ENCODE measurements at regions not wholly inside any gene's neighbourhood (a gene's known extent, or its start where the extent isn't known, plus 50 kb on each side); places are given as distances from the start of the nearest gene placed in this dataset.

DNA sequence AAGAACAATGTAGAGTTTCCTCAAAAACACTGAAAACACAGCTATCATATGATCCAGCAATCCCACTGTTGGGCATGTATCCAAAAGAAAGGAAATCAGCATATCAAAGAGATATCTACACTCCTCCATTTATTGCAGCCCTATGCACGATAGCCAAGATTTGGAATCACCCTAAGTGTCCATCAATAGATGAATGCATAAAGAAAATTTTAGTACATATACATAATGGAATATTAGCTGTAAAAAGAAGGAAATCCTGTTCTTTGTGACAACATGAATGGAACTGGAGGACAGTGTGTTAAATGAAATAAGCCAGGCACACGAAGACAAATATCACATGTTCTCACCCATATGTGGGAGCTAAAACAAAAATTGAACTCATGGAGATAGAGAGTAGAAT, 114.5 kb upstream of the FN1 start:
- TF ChIP-seq GABPA (IDR thresholded peaks at IDR 0.05; ENCODE audit: low read depth): no peak
- TF ChIP-seq, protein P1, sequence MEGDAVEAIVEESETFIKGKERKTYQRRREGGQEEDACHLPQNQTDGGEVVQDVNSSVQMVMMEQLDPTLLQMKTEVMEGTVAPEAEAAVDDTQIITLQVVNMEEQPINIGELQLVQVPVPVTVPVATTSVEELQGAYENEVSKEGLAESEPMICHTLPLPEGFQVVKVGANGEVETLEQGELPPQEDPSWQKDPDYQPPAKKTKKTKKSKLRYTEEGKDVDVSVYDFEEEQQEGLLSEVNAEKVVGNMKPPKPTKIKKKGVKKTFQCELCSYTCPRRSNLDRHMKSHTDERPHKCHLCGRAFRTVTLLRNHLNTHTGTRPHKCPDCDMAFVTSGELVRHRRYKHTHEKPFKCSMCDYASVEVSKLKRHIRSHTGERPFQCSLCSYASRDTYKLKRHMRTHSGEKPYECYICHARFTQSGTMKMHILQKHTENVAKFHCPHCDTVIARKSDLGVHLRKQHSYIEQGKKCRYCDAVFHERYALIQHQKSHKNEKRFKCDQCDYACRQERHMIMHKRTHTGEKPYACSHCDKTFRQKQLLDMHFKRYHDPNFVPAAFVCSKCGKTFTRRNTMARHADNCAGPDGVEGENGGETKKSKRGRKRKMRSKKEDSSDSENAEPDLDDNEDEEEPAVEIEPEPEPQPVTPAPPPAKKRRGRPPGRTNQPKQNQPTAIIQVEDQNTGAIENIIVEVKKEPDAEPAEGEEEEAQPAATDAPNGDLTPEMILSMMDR (IDR thresholded peaks at IDR 0.05): no peak
- TF ChIP-seq POLR2AphosphoS5 (IDR thresholded peaks at IDR 0.05; ENCODE audit: low read depth, low read length): no peak
- no peak for TF ChIP-seq MXI1 (IDR thresholded peaks at IDR 0.05; ENCODE audit: low read depth, low read length)
- no peak for TF ChIP-seq SMC3 (IDR thresholded peaks at IDR 0.05; ENCODE audit: low read depth, low read length)
- TF ChIP-seq, protein P2, sequence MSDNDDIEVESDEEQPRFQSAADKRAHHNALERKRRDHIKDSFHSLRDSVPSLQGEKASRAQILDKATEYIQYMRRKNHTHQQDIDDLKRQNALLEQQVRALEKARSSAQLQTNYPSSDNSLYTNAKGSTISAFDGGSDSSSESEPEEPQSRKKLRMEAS (IDR thresholded peaks at IDR 0.05; ENCODE audit: low read depth): no peak
- TF ChIP-seq JUND (IDR thresholded peaks at IDR 0.05): no peak
- TF ChIP-seq, protein P3, sequence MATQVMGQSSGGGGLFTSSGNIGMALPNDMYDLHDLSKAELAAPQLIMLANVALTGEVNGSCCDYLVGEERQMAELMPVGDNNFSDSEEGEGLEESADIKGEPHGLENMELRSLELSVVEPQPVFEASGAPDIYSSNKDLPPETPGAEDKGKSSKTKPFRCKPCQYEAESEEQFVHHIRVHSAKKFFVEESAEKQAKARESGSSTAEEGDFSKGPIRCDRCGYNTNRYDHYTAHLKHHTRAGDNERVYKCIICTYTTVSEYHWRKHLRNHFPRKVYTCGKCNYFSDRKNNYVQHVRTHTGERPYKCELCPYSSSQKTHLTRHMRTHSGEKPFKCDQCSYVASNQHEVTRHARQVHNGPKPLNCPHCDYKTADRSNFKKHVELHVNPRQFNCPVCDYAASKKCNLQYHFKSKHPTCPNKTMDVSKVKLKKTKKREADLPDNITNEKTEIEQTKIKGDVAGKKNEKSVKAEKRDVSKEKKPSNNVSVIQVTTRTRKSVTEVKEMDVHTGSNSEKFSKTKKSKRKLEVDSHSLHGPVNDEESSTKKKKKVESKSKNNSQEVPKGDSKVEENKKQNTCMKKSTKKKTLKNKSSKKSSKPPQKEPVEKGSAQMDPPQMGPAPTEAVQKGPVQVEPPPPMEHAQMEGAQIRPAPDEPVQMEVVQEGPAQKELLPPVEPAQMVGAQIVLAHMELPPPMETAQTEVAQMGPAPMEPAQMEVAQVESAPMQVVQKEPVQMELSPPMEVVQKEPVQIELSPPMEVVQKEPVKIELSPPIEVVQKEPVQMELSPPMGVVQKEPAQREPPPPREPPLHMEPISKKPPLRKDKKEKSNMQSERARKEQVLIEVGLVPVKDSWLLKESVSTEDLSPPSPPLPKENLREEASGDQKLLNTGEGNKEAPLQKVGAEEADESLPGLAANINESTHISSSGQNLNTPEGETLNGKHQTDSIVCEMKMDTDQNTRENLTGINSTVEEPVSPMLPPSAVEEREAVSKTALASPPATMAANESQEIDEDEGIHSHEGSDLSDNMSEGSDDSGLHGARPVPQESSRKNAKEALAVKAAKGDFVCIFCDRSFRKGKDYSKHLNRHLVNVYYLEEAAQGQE (IDR thresholded peaks at IDR 0.05; ENCODE audit: low read depth, low read length): no peak
- TF ChIP-seq RAD21 (IDR thresholded peaks at IDR 0.05; ENCODE audit: low read length): no peak
- no peak for TF ChIP-seq SIN3A (IDR thresholded peaks at IDR 0.05; ENCODE audit: borderline replicate concordance, low read depth, low read length)
- no peak for TF ChIP-seq TAF1 (IDR thresholded peaks at IDR 0.05; ENCODE audit: borderline replicate concordance, low read depth, low read length)
- TF ChIP-seq EZH2phosphoT487 (IDR thresholded peaks at IDR 0.05; ENCODE audit: borderline replicate concordance, low read depth): no peak
- TF ChIP-seq RXRA (IDR thresholded peaks at IDR 0.05; ENCODE audit: borderline replicate concordance, low read depth): no peak
- no peak for TF ChIP-seq NRF1 (IDR thresholded peaks at IDR 0.05; ENCODE audit: low read depth, low read length)

Data from SK-N-SH (cell line).